Stimulated activated CD4-positive, alpha-beta T cell treated with anti-CD3 and anti-CD28 coated beads, TNF-alpha, amount 100 ng/mL, for 48 hours (primary cell): ENCODE measurements at regions not wholly inside any gene's neighbourhood (a gene's known extent, or its start where the extent isn't known, plus 50 kb on each side); places are given as distances from the start of the nearest gene placed in this dataset.

ENCODE experiments used
- DNase-seq, 3 donors: peaks; one replicate each; pipeline ENCODE4 v3.0.0-alpha.2; 2020; ENCODE audit warnings: low read depth in 3 of 3

GRCh38 chr22:22148905-22149304 lies 95.7 kb upstream of the VPREB1 start:
- DNase-seq, result no peak

GRCh38 chr22:22144858-22145257 lies 99.7 kb upstream of the VPREB1 start:
- DNase-seq, result no peak

GRCh38 chr22:22143448-22143847 lies 101.1 kb upstream of the VPREB1 start:
- no peak for DNase-seq

- no peak for DNase-seq
Measured at GRCh38 chr22:22142661-22143060, 101.9 kb upstream of the VPREB1 start.

GRCh38 chr22:22141771-22142591 lies 102.6 kb upstream of the VPREB1 start:
- DNase-seq, result no peak

- DNase-seq, result no peak
Measured at GRCh38 chr22:22141031-22141430, 103.6 kb upstream of the VPREB1 start.

- no peak for DNase-seq
Measured at GRCh38 chr22:22139364-22139763, 105.2 kb upstream of the VPREB1 start.

GRCh38 chr22:22138915-22139314 lies 105.7 kb upstream of the VPREB1 start:
- no peak for DNase-seq

- no peak for DNase-seq
Measured at GRCh38 chr22:22137891-22138290, 106.7 kb upstream of the VPREB1 start.

GRCh38 chr22:22133910-22134309 lies 110.7 kb upstream of the VPREB1 start:
- DNase-seq, result no peak

GRCh38 chr22:22130953-22131608 lies 113.5 kb upstream of the VPREB1 start:
- no peak for DNase-seq

GRCh38 chr22:22129387-22129786 lies 115.2 kb upstream of the VPREB1 start:
- DNase-seq, result no peak

GRCh38 chr22:22128440-22128839 lies 116.1 kb upstream of the VPREB1 start:
- DNase-seq, result no peak

GRCh38 chr22:22127100-22127499 lies 117.5 kb upstream of the VPREB1 start:
- no peak for DNase-seq

- DNase-seq, result no peak
Measured at GRCh38 chr22:22125579-22126468, 118.8 kb upstream of the VPREB1 start.

GRCh38 chr22:22125028-22125578 lies 119.5 kb upstream of the VPREB1 start:
- no peak for DNase-seq

GRCh38 chr22:22124374-22124773 lies 120.2 kb upstream of the VPREB1 start:
- no peak for DNase-seq

- DNase-seq, result no peak
Measured at GRCh38 chr22:22123960-22124278, 120.7 kb upstream of the VPREB1 start.

GRCh38 chr22:22123118-22123959 lies 121.2 kb upstream of the VPREB1 start:
- DNase-seq, result no peak

- DNase-seq, result no peak
Measured at GRCh38 chr22:22122348-22123117, 122.1 kb upstream of the VPREB1 start.
